IPS DF 19.7 (cell line): ENCODE measurements at regions not wholly inside any gene's neighbourhood (a gene's known extent, or its start where the extent isn't known, plus 50 kb on each side); places are given as distances from the start of the nearest gene placed in this dataset.
"Not testable (repeated sequence)": the region's sequence is repeated elsewhere in the genome, so short reads cannot be mapped to it uniquely, and the experiment has no call there.

Experiments
- DNase-seq: peaks from one replicate; pipeline ENCODE4 v3.0.0-alpha.2; 2013; ENCODE audit warnings: low read depth, low spot score

DNA sequence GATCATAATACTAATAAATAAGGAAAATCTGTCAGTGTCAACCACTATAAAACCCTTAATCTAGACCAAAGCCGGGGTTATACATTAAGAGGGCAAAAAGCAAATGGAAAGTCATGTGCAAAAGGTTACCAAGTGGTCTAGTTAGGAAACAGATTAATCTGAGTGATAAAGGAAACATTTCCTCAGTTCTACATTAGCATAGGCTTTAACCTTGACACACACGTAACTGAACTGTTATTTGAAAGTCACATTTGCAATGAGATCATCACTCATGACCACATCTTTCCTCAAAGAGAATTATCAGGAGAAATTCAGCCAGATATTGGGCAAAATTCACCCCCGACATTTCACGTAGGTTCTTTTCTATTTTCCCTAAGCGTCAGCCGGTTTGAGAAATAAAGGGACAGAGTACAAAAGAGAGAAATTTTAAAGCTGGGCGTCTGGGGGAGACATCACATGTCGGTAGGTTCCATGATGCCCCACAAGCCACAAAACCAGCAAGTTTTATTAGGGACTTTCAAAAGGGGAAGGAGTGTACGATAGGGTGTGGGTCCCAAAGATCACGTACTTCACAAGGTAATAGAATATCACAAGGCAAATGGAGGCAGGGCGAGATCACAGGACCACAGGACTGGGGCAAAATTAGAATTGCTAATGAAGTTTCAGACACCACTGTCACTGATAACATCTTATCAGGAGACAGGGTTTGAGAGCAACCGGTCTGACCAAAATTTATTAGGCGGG lies 76.8 kb upstream of the DST start:
- not testable (repeated sequence) for DNase-seq

GRCh38 chr6:56718236-56718635 lies 75.5 kb upstream of the DST start:
- no peak for DNase-seq

- no peak for DNase-seq
Observed at GRCh38 chr6:56716229-56716628, 73.5 kb upstream of the DST start.

DNA sequence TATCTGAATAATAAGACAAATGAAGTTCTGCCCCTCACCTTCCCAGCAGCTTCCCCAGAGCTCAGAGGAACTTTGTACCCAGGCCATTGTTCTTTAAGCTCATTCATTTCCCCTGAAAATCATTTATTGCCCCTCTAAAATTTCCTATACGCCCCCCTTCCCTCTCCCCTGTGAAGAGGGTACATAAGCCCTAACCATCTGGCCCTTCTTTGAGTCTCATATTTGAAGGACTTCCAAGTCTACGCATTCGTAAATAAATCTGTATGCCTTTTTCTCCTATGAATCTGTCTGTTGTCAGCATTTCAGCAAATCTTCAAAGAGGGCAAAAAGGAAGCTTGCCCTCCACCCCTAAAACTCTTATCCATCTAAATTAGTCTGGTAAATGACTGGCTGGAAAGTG lies 73.1 kb upstream of the DST start:
- no peak for DNase-seq

DNA sequence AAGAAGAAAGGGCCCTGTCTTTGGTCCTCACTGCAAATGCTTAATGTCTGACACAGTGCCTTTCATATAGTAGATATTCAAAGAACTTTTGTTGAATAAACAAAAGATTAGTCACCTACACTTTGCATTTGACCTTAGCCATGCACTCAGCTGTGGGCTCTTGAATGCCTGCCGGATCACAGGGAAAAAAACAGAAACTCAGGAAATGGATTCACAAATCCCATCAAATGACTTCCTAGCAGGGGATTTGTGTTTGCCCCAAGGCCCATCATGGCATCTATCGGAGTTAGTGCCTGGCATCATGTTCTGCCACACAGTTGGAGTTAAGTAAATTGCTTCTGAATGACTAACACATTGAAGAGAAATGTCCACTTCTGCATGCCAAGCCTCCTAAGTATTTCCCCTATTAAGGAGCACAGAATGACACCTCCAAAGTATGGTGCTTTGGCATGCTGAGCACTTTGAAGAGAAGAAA lies 72.3 kb upstream of the DST start:
- DNase-seq, result no peak

GRCh38 chr6:56714273-56714672 lies 71.6 kb upstream of the DST start:
- no peak for DNase-seq

DNA sequence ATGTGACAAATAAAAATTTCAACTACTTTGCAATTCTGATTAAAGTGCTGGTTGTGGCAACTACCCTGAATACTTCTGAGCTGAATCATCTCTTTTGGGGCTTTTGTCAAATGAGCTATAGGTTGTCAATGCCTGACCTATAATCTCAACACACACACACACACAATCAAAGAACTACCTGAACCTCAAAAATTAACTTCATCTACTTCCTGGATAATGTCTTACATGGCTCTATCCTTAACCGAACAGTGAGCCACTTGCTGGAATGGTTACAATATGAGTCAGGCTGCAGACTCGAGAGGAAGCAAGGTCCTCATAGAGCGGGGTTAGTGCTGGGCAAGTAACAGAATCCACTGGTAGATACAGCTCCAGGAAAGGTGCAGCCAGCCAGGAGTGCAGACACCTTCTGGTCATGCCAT lies 70.6 kb upstream of the DST start:
- no peak for DNase-seq

DNA sequence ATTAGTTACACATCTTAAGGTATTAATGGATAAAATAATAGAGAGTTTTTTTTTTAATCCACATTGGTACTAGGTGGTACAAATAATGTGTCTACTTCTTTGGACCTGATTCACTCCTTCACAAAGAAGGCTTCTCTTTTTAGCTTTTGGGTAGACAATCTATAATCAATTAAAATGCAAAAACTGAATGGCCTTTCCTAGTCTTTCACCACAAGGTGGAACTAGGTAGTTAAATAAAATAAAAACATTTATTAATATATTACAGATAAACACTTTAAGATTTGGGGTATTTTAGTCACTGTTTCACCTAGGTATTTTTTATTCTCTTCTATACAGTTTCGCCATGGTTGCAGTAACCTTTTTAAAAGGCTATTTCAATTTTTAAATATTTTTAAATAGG lies 68.3 kb upstream of the DST start:
- no peak for DNase-seq

DNA sequence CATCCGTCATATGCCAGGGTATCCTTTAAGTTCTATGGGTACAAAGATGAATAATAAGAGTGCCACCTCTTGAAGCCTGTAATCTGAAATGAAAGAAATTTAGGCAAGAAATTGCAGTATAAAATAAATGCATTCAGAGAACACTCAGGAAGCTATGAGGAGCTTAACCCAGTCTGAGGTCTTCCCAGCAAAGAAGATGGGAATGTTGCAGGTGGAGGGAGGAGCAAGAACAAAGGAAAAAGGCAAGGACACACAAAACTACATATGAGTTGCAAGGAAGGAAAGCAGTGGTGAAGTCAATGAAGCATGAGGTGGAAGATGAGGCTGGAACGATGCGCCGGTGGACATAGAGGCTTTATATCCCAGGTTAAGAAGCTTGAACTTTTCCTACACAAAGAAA lies 67.0 kb upstream of the DST start:
- no peak for DNase-seq

DNA sequence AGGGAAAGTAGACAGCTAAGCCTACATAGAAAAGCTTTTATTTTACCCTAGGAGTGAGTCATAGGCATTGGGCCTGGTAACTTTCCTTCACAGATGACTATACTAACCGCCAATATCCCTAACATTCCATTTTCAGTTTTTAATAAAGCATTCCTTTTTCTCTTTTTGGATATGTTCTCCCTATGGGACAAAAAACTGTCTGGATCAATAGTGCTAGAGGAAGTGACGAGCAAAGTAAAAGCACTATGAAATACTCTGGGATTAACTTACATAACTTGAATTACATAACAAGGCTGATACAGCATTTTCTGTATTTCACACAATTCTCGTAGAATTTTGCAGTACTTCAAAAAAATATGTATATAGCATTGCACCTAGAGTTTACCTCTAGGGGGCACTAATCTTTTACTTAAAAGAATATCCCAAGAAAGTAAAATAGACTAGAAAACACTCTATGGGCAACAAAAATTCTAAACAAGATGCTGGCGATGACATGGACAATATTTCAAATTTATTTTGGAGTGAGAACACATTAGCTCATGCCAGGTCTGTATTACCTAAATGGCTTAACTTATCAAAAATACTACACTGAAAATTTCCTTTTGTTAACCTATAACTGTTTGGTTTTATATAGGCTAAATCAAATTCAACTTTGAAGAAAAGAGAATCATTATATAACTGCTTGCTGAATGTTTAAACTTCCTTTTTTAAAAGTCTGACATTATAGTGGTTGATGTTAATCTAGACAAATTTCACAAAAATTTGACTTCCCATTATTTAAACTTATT lies 66.3 kb upstream of the DST start:
- no peak for DNase-seq

DNA sequence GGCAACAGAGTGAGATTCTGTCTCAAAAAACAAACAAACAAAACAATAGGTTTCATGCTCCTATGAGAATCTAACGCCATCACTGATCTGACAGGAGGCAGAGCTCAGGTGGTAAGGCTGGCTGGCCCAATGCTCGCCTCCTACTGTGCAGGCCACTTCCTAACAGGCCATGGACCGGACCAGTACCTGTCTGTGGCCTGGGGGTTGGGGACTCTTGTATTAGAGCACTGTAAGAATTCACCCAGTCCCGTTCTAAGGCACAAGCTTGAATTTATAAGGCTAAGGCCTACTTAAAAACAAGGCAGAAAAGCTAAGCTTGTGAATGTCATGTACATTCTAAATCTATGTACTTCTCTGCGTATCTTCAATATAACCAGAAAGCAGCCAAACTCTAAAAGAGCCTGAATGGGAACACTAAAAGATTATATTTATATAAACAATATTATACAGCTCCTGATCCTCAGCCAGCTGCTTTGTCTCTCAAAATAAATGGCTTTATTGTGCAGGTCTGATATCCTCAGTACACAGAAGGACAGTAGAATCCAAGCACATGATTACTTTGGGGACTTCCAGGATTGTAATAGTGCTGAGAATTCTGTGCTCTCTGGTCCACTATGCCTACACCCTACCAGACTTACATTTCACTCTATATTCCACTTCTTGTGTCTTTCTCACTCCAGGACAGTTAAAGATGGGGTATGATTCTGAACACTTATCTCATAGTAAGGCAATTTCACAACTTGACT lies 64.5 kb upstream of the DST start:
- DNase-seq, result no peak

GRCh38 chr6:56699066-56699654 lies 56.5 kb upstream of the DST start:
- DNase-seq, result no peak

GRCh38 chr6:56695702-56696101 lies 53.0 kb upstream of the DST start:
- no peak for DNase-seq

DNA sequence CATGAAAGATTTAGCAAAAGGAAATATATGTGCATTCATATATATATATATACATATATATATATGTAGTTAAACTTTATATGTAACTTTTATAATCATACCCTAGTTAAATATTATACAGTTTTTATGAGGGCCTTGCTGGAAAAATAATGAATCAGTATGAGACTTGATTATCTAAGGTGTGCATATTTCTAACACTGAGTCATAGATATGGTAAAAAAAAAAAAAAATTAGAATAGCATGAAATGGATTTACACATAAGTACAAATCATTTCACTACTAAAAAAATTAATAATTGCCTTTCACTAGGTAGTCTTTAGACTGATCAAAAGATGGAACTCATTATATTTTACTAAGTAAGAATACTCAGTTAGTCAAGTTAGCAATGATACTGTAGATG lies 51.3 kb upstream of the DST start:
- DNase-seq, result no peak

- DNase-seq, result no peak
Observed at GRCh38 chr6:56693246-56693607, 50.5 kb upstream of the DST start.

- no peak for DNase-seq
Observed at GRCh38 chr6:56692523-56693245, 50.0 kb upstream of the DST start.
